ENCODE measurements at regions not wholly inside any gene's neighbourhood (a gene's known extent, or its start where the extent isn't known, plus 50 kb on each side); places are given as distances from the start of the nearest gene placed in this dataset.

- Histone ChIP-seq H2BK20ac (ENCODE audit: low read length) (no peak overlapping the region), H3K79me1 (ENCODE audit: low read depth, low read length) (no peaks in the 10 kb centered on the region), H3K9ac (replicated peaks in 1 of 4; ENCODE audit: extremely low read depth in 1 of 4, low read depth in 3 of 4, low read length in 3 of 4) (no peak overlapping the region), H3K4ac (replicated peaks; ENCODE audit: insufficient read length, low read depth, low read length) (no peak overlapping the region), H2BK5ac (ENCODE audit: low read depth, low read length) (no peak overlapping the region), H2BK12ac (ENCODE audit: low read depth, low read length) (no peak overlapping the region), H2AFZ (ENCODE audit: low read length) (no peak overlapping the region), H3K23me2 (ENCODE audit: low read depth, low read length) (no peaks in the 10 kb centered on the region), H3K36me3 (ENCODE audit: control insufficient read depth in 2 of 4, insufficient read depth in 4 of 4, low read length in 3 of 4) (no peaks in the 10 kb centered on the region), H4K8ac (ENCODE audit: extremely low read depth, insufficient read depth, low read length) (no peak overlapping the region), H2BK120ac (replicated peaks; ENCODE audit: low read depth, low read length) (no peak overlapping the region), H3K18ac (ENCODE audit: extremely low read depth, low read length) (no peak overlapping the region), H3K4me1 (replicated peaks in 1 of 4; ENCODE audit: control insufficient read depth in 3 of 4, insufficient read depth in 4 of 4, low read length in 3 of 4) (peaks cover 0 to 3% (median 0%) of the 10 kb centered on the region in 4 experiments; a peak in 1 of 7 replicates), H3K79me2 (ENCODE audit: control insufficient read depth in 1 of 2, insufficient read depth in 2 of 2, low read length in 2 of 2) (no peaks in the 10 kb centered on the region), H3K4me2 (ENCODE audit: insufficient read depth in 1 of 2, low read depth in 2 of 2, low read length in 2 of 2) (no peak overlapping the region), H2BK15ac (ENCODE audit: low read length) (no peak overlapping the region), H3K56ac (replicated peaks; ENCODE audit: insufficient read length, low read depth, low read length) (no peak overlapping the region), H4K5ac (ENCODE audit: insufficient read length, low read depth, low read length) (no peak overlapping the region), H3K27me3 (replicated peaks in 1 of 4; ENCODE audit: control insufficient read depth in 3 of 4, extremely low read depth in 1 of 4, insufficient read depth in 3 of 4, low read length in 3 of 4) (no peaks in the 10 kb centered on the region), H3K27ac (ENCODE audit: low read depth, low read length) (no peak overlapping the region), H4K20me1 (replicated peaks in 1 of 2; ENCODE audit: control insufficient read depth in 1 of 2, insufficient read depth in 2 of 2, low read length in 2 of 2) (no peaks in the 10 kb centered on the region), H2AK5ac (ENCODE audit: low read depth, low read length) (no peak overlapping the region), H3K9me3 (ENCODE audit: insufficient read depth in 2 of 2, low read depth in 1 of 2, low read length in 1 of 2) (no peaks in the 10 kb centered on the region), H3K23ac (ENCODE audit: insufficient read length) (no peak overlapping the region), H4K91ac (replicated peaks; ENCODE audit: insufficient read length, low read length) (no peak overlapping the region), H3K14ac (ENCODE audit: insufficient read length) (no peak overlapping the region), H3K4me3 (ENCODE audit: extremely low read depth in 1 of 4, insufficient read depth in 2 of 4, low read depth in 3 of 4, low read length in 4 of 4) (no peak overlapping the region)
- CTCF ChIA-PET (ENCODE audit: partially characterized antibody), result interaction anchor here (0.6 to 1.2 kb wide), 3 partner anchors 59 to 572 kb away, joined by 3 to 5 read pairs (median 3); no protein-coding TSS in a partner anchor
- DNase-seq (ENCODE audit: low read depth in 1 of 2, low spot score in 2 of 2), result no peak
- WGBS, 2 experiments (ENCODE audit: extremely low coverage in 1 of 2, insufficient coverage in 1 of 2, insufficient read length in 1 of 2, insufficient replicate concordance in 2 of 2, low coverage in 1 of 2, low lambda C conversion rate in 2 of 2, missing lambda C conversion rate in 1 of 2), result 97% methylated on average over 3 of the region's 3 CpGs; no CpG with 5 or more reads in 1 of the 2 experiments
- POLR2A ChIA-PET (ENCODE audit: partially characterized antibody), result no interaction called here
- FAIRE-seq, result no peak
- TF ChIP-seq RXRA (IDR thresholded peaks at IDR 0.05; ENCODE audit: insufficient read depth, low read depth, low read length) (no peak), KDM1A (IDR thresholded peaks at IDR 0.05; ENCODE audit: borderline replicate concordance, low read length) (no peak), CEBPB (IDR thresholded peaks at IDR 0.05; ENCODE audit: low read depth, low read length) (no peak), CBX8 (IDR thresholded peaks at IDR 0.05; ENCODE audit: borderline replicate concordance, low read depth, low read length) (no peak), BCL11A (IDR thresholded peaks at IDR 0.05; ENCODE audit: low read depth in 2 of 2, low read length in 2 of 2) (no peak), BACH1 (IDR thresholded peaks at IDR 0.05; ENCODE audit: low read length) (no peak), CHD1 (IDR thresholded peaks at IDR 0.05; ENCODE audit: low read depth, low read length) (no peak), RBBP5 (IDR thresholded peaks at IDR 0.05; ENCODE audit: borderline replicate concordance, low read depth, low read length) (no peak), CTBP2 (IDR thresholded peaks at IDR 0.05; ENCODE audit: borderline replicate concordance, insufficient read depth, insufficient read length, low read length) (no peak), RAD21 (IDR thresholded peaks at IDR 0.05 in 1 of 2, conservative IDR thresholded peaks at IDR 0.05 in 1 of 2; ENCODE audit: low read depth in 2 of 2, low read length in 2 of 2) (no peak), FOSL1 (IDR thresholded peaks at IDR 0.05; ENCODE audit: insufficient read depth, low read depth, low read length) (no peak)
- TF ChIP-seq, protein P1, sequence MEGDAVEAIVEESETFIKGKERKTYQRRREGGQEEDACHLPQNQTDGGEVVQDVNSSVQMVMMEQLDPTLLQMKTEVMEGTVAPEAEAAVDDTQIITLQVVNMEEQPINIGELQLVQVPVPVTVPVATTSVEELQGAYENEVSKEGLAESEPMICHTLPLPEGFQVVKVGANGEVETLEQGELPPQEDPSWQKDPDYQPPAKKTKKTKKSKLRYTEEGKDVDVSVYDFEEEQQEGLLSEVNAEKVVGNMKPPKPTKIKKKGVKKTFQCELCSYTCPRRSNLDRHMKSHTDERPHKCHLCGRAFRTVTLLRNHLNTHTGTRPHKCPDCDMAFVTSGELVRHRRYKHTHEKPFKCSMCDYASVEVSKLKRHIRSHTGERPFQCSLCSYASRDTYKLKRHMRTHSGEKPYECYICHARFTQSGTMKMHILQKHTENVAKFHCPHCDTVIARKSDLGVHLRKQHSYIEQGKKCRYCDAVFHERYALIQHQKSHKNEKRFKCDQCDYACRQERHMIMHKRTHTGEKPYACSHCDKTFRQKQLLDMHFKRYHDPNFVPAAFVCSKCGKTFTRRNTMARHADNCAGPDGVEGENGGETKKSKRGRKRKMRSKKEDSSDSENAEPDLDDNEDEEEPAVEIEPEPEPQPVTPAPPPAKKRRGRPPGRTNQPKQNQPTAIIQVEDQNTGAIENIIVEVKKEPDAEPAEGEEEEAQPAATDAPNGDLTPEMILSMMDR (IDR thresholded peaks at IDR 0.05; ENCODE audit: control extremely low read depth in 1 of 3, insufficient read depth in 1 of 3, low read depth in 1 of 3, low read length in 3 of 3), result no peak
Measured at GRCh38 chr15:38128341-38128781, 124.3 kb upstream of the SPRED1 start.
